ENCODE measurements at regions not wholly inside any gene's neighbourhood (a gene's known extent, or its start where the extent isn't known, plus 50 kb on each side); places are given as distances from the start of the nearest gene placed in this dataset.

- TF ChIP-seq CTCF (IDR thresholded peaks at IDR 0.05; ENCODE audit: poor library complexity) = no peak
- no peak for TF ChIP-seq EZH2 (IDR thresholded peaks at IDR 0.05; ENCODE audit: borderline replicate concordance)
Measured at GRCh38 chr1:204817341-204817740, 53.3 kb upstream of the NFASC start.

All from hepatocyte (in vitro differentiated cells).